ENCODE measurements at regions not wholly inside any gene's neighbourhood (a gene's known extent, or its start where the extent isn't known, plus 50 kb on each side); places are given as distances from the start of the nearest gene placed in this dataset.
"Not testable (repeated sequence)": the region's sequence is repeated elsewhere in the genome, so short reads cannot be mapped to it uniquely, and the experiment has no call there.

GRCh38 chr17:13659051-13659450 is 57.3 kb upstream of the HS3ST3A1 start:
- H3K36me3 Mint-ChIP-seq; H3K4me1 Mint-ChIP-seq; H3K27ac Mint-ChIP-seq; DNase-seq (ENCODE audit: low spot score in 2 of 2); ATAC-seq (ENCODE audit: low read depth); H3K4me3 Mint-ChIP-seq; H3K9me3 Mint-ChIP-seq; H3K27me3 Mint-ChIP-seq: not testable (repeated sequence)

GRCh38 chr17:13665872-13666635 is 64.3 kb upstream of the HS3ST3A1 start:
- ATAC-seq (ENCODE audit: low read depth) (no peak), DNase-seq (ENCODE audit: low spot score in 2 of 2) (no peak)
- H3K4me1 Mint-ChIP-seq: no peaks in the 10 kb centered on the region
- H3K27ac Mint-ChIP-seq: no peak overlapping the region
- H3K36me3 Mint-ChIP-seq: no peaks in the 10 kb centered on the region
- no peak overlapping the region for H3K4me3 Mint-ChIP-seq
- H3K9me3 Mint-ChIP-seq: peaks cover 21% of the 10 kb centered on the region
- H3K27me3 Mint-ChIP-seq: no peaks in the 10 kb centered on the region

- H3K27ac Mint-ChIP-seq: no peak overlapping the region
- no peaks in the 10 kb centered on the region for H3K36me3 Mint-ChIP-seq
- no peak for DNase-seq (ENCODE audit: low spot score in 2 of 2)
- no peak for ATAC-seq (ENCODE audit: low read depth)
- no peaks in the 10 kb centered on the region for H3K4me1 Mint-ChIP-seq
- H3K27me3 Mint-ChIP-seq: peaks cover 7% of the 10 kb centered on the region
- H3K4me3 Mint-ChIP-seq: no peak overlapping the region
- H3K9me3 Mint-ChIP-seq: peaks cover 23% of the 10 kb centered on the region
Observed at GRCh38 chr17:13671341-13671740, 69.6 kb upstream of the HS3ST3A1 start.

GRCh38 chr17:13671771-13672170 is 70.0 kb upstream of the HS3ST3A1 start:
- Mint-ChIP-seq H3K4me3 (no peak overlapping the region), H3K9me3 (peaks cover 23% of the 10 kb centered on the region), H3K27ac (no peak overlapping the region), H3K4me1 (no peaks in the 10 kb centered on the region), H3K27me3 (peaks cover 7% of the 10 kb centered on the region), H3K36me3 (no peaks in the 10 kb centered on the region)
- no peak for DNase-seq (ENCODE audit: low spot score in 2 of 2)
- no peak for ATAC-seq (ENCODE audit: low read depth)

GRCh38 chr17:13678361-13678760 is 76.6 kb upstream of the HS3ST3A1 start:
- no peak for ATAC-seq (ENCODE audit: low read depth)
- Mint-ChIP-seq H3K9me3 (peaks cover 2% of the 10 kb centered on the region), H3K36me3 (no peaks in the 10 kb centered on the region), H3K27ac (no peak overlapping the region), H3K27me3 (peaks cover 2% of the 10 kb centered on the region), H3K4me1 (no peaks in the 10 kb centered on the region), H3K4me3 (no peak overlapping the region)
- DNase-seq (ENCODE audit: low spot score in 2 of 2): no peak

- H3K9me3 Mint-ChIP-seq: peaks cover 2% of the 10 kb centered on the region
- H3K27ac Mint-ChIP-seq: no peak overlapping the region
- H3K36me3 Mint-ChIP-seq: no peaks in the 10 kb centered on the region
- no peak overlapping the region for H3K4me3 Mint-ChIP-seq
- ATAC-seq (ENCODE audit: low read depth): no peak
- H3K4me1 Mint-ChIP-seq: no peaks in the 10 kb centered on the region
- H3K27me3 Mint-ChIP-seq: peaks cover 2% of the 10 kb centered on the region
- DNase-seq (ENCODE audit: low spot score in 2 of 2): no peak
Observed at GRCh38 chr17:13678841-13679240, 77.1 kb upstream of the HS3ST3A1 start.

GRCh38 chr17:13688716-13689115 is 87.0 kb upstream of the HS3ST3A1 start:
- H3K27me3 Mint-ChIP-seq: peaks cover 1% of the 10 kb centered on the region
- H3K36me3 Mint-ChIP-seq: no peaks in the 10 kb centered on the region
- no peak for ATAC-seq (ENCODE audit: low read depth)
- no peak overlapping the region for H3K27ac Mint-ChIP-seq
- DNase-seq (ENCODE audit: low spot score in 2 of 2): no peak
- H3K4me3 Mint-ChIP-seq: no peak overlapping the region
- H3K4me1 Mint-ChIP-seq: no peaks in the 10 kb centered on the region
- peaks cover 5% of the 10 kb centered on the region for H3K9me3 Mint-ChIP-seq

- H3K4me3 Mint-ChIP-seq: no peak overlapping the region
- no peak overlapping the region for H3K27ac Mint-ChIP-seq
- DNase-seq (ENCODE audit: low spot score in 2 of 2) (no peak), ATAC-seq (ENCODE audit: low read depth) (no peak)
- H3K27me3 Mint-ChIP-seq: peaks cover 1% of the 10 kb centered on the region
- H3K36me3 Mint-ChIP-seq: no peaks in the 10 kb centered on the region
- H3K4me1 Mint-ChIP-seq: no peaks in the 10 kb centered on the region
- H3K9me3 Mint-ChIP-seq: peaks cover 2% of the 10 kb centered on the region
Observed at GRCh38 chr17:13690806-13691205, 89.1 kb upstream of the HS3ST3A1 start.

GRCh38 chr17:13694934-13695333 is 93.2 kb upstream of the HS3ST3A1 start:
- H3K27ac Mint-ChIP-seq: no peak overlapping the region
- DNase-seq (ENCODE audit: low spot score in 2 of 2) (no peak), ATAC-seq (ENCODE audit: low read depth) (no peak)
- no peaks in the 10 kb centered on the region for H3K4me1 Mint-ChIP-seq
- peaks cover 2% of the 10 kb centered on the region for H3K27me3 Mint-ChIP-seq
- H3K36me3 Mint-ChIP-seq: peaks cover 2% of the 10 kb centered on the region
- H3K9me3 Mint-ChIP-seq: peaks cover 12% of the 10 kb centered on the region
- H3K4me3 Mint-ChIP-seq: no peak overlapping the region

GRCh38 chr17:13698832-13699231 is 97.1 kb upstream of the HS3ST3A1 start:
- DNase-seq (ENCODE audit: low spot score in 2 of 2) (no peak), ATAC-seq (ENCODE audit: low read depth) (no peak)
- no peak overlapping the region for H3K27ac Mint-ChIP-seq
- H3K27me3 Mint-ChIP-seq: peaks cover 7% of the 10 kb centered on the region
- H3K4me1 Mint-ChIP-seq: peaks cover 5% of the 10 kb centered on the region
- H3K36me3 Mint-ChIP-seq: peaks cover 2% of the 10 kb centered on the region
- no peak overlapping the region for H3K4me3 Mint-ChIP-seq
- H3K9me3 Mint-ChIP-seq: peaks cover 10% of the 10 kb centered on the region

- Mint-ChIP-seq H3K4me1 (peaks cover 5% of the 10 kb centered on the region), H3K4me3 (no peak overlapping the region), H3K27me3 (peaks cover 7% of the 10 kb centered on the region), H3K9me3 (peaks cover 10% of the 10 kb centered on the region), H3K36me3 (peaks cover 2% of the 10 kb centered on the region), H3K27ac (no peak overlapping the region)
- DNase-seq (ENCODE audit: low spot score in 2 of 2) (no peak), ATAC-seq (ENCODE audit: low read depth) (no peak)
Observed at GRCh38 chr17:13699261-13699660, 97.5 kb upstream of the HS3ST3A1 start.

- Mint-ChIP-seq H3K4me3 (no peak overlapping the region), H3K4me1 (peaks cover 5% of the 10 kb centered on the region), H3K27ac (no peak overlapping the region), H3K9me3 (peaks cover 6% of the 10 kb centered on the region), H3K36me3 (peaks cover 2% of the 10 kb centered on the region), H3K27me3 (peaks cover 8% of the 10 kb centered on the region)
- DNase-seq (ENCODE audit: low spot score in 2 of 2) (no peak), ATAC-seq (ENCODE audit: low read depth) (no peak)
Observed at GRCh38 chr17:13702266-13702665, 100.5 kb upstream of the HS3ST3A1 start.

GRCh38 chr17:13704333-13704732 is 102.6 kb upstream of the HS3ST3A1 start:
- H3K4me3 Mint-ChIP-seq: no peak overlapping the region
- peaks cover 7% of the 10 kb centered on the region for H3K27me3 Mint-ChIP-seq
- ATAC-seq (ENCODE audit: low read depth) (no peak), DNase-seq (ENCODE audit: low spot score in 2 of 2) (no peak)
- H3K36me3 Mint-ChIP-seq: no peaks in the 10 kb centered on the region
- H3K27ac Mint-ChIP-seq: no peak overlapping the region
- peaks cover 5% of the 10 kb centered on the region for H3K4me1 Mint-ChIP-seq
- H3K9me3 Mint-ChIP-seq: no peaks in the 10 kb centered on the region

GRCh38 chr17:13705221-13705620 is 103.5 kb upstream of the HS3ST3A1 start:
- ATAC-seq (ENCODE audit: low read depth) (no peak), DNase-seq (ENCODE audit: low spot score in 2 of 2) (no peak)
- H3K4me1 Mint-ChIP-seq: peaks cover 5% of the 10 kb centered on the region
- H3K27ac Mint-ChIP-seq: no peak overlapping the region
- H3K9me3 Mint-ChIP-seq: no peaks in the 10 kb centered on the region
- H3K4me3 Mint-ChIP-seq: no peak overlapping the region
- peaks cover 7% of the 10 kb centered on the region for H3K27me3 Mint-ChIP-seq
- H3K36me3 Mint-ChIP-seq: no peaks in the 10 kb centered on the region

GRCh38 chr17:13721705-13722104 is 120.0 kb upstream of the HS3ST3A1 start:
- H3K27me3 Mint-ChIP-seq: no peaks in the 10 kb centered on the region
- no peaks in the 10 kb centered on the region for H3K36me3 Mint-ChIP-seq
- H3K4me1 Mint-ChIP-seq: no peaks in the 10 kb centered on the region
- H3K4me3 Mint-ChIP-seq: no peak overlapping the region
- no peak for DNase-seq (ENCODE audit: low spot score in 2 of 2)
- H3K27ac Mint-ChIP-seq: no peak overlapping the region
- ATAC-seq (ENCODE audit: low read depth): no peak
- H3K9me3 Mint-ChIP-seq: no peaks in the 10 kb centered on the region

Measured in memory B cell (primary cell).